ENCODE measurements at regions not wholly inside any gene's neighbourhood (a gene's known extent, or its start where the extent isn't known, plus 50 kb on each side); places are given as distances from the start of the nearest gene placed in this dataset.

GRCh38 chr1:233780049-233780448 lies 124.4 kb upstream of the SLC35F3 start:
- TF ChIP-seq CTCF (IDR thresholded peaks at IDR 0.05) (no peak), POLR2A (IDR thresholded peaks at IDR 0.05) (no peak)
